ENCODE measurements at regions not wholly inside any gene's neighbourhood (a gene's known extent, or its start where the extent isn't known, plus 50 kb on each side); places are given as distances from the start of the nearest gene placed in this dataset.

- Histone ChIP-seq H3K4me1 (replicated peaks in 1 of 2; ENCODE audit: control insufficient read depth in 2 of 2, insufficient read depth in 2 of 2, low read length in 2 of 2) (no peaks in the 10 kb centered on the region), H3K36me3 (ENCODE audit: control insufficient read depth, insufficient read depth, low read length) (no peaks in the 10 kb centered on the region), H4K20me1 (replicated peaks; ENCODE audit: control insufficient read depth, insufficient read depth, low read length) (no peaks in the 10 kb centered on the region; the same call in 1 of the 2 replicates), H3K9me3 (replicated peaks; ENCODE audit: control insufficient read depth, insufficient read depth, low read depth, low read length) (no peaks in the 10 kb centered on the region), H3K27ac (ENCODE audit: extremely low read depth, low read depth, low read length) (no peak overlapping the region), H2AFZ (ENCODE audit: low read depth, low read length) (no peak overlapping the region), H3K4me3 (no peak overlapping the region), H3K9ac (ENCODE audit: insufficient read depth in 1 of 2, low read depth in 2 of 2, low read length in 2 of 2) (no peak overlapping the region), H3K79me2 (ENCODE audit: control insufficient read depth, insufficient read depth, low read length) (no peaks in the 10 kb centered on the region), H3K27me3 (ENCODE audit: control insufficient read depth in 2 of 2, insufficient read depth in 2 of 2, low read length in 2 of 2) (peaks cover 5 to 50% of the 10 kb centered on the region in 2 experiments; a peak in 3 of 5 replicates), H3K4me2 (ENCODE audit: insufficient read depth, low read length) (no peak overlapping the region), H3K9me1 (ENCODE audit: control insufficient read depth, insufficient read depth, low read length) (no peaks in the 10 kb centered on the region)
- FAIRE-seq, result no peak
- intact Hi-C loops (cut with micrococcal nuclease), result no loop called here
- ChIA-PET POLR2A (no interaction called here), CTCF (ENCODE audit: low intra/inter-chr PET ratio) (no interaction called here)
- in situ Hi-C loops (cut with MboI), result no loop called here
- TF ChIP-seq ZC3H8 (IDR thresholded peaks at IDR 0.05), result no peak
- no peak for TF ChIP-seq PYGO2 (tag; IDR thresholded peaks at IDR 0.05)
- TF ChIP-seq RB1 (IDR thresholded peaks at IDR 0.05; ENCODE audit: low read depth), result no peak
- TF ChIP-seq NFIC (IDR thresholded peaks at IDR 0.05), result no peak
- TF ChIP-seq ZNF639 (CRISPR knock-in tag; conservative IDR thresholded peaks at IDR 0.05 in 1 of 2, IDR thresholded peaks at IDR 0.05 in 1 of 2), result no peak
- TF ChIP-seq MECOM (CRISPR knock-in tag; IDR thresholded peaks at IDR 0.05), result no peak
- no peak for TF ChIP-seq ARID2 (IDR thresholded peaks at IDR 0.05)
- no peak for TF ChIP-seq KLF16 (IDR thresholded peaks at IDR 0.05)
- no peak for TF ChIP-seq CHAMP1 (IDR thresholded peaks at IDR 0.05)
- TF ChIP-seq MAZ (CRISPR knock-in tag; conservative IDR thresholded peaks at IDR 0.05 in 1 of 2, IDR thresholded peaks at IDR 0.05 in 1 of 2), result no peak
- no peak for TF ChIP-seq ERF (CRISPR knock-in tag; IDR thresholded peaks at IDR 0.05)
- no peak for TF ChIP-seq XRCC5 (IDR thresholded peaks at IDR 0.05; ENCODE audit: low read depth, low read length)
- no TSS peak for BruUV-seq (replicated peaks)
- 3% methylated on average over 7 of the region's 7 CpGs for WGBS (ENCODE audit: insufficient coverage, low coverage, missing lambda C conversion rate)
- no peak for ATAC-seq
- no peak for DNase-seq (ENCODE audit: extremely low read depth in 1 of 4, low spot score in 3 of 4)
Measured at GRCh38 chr10:70974920-70975319, 86.6 kb upstream of the PCBD1 start.

Measured in K562 (cell line).